ENCODE measurements at regions not wholly inside any gene's neighbourhood (a gene's known extent, or its start where the extent isn't known, plus 50 kb on each side); places are given as distances from the start of the nearest gene placed in this dataset.
"Not testable (repeated sequence)": the region's sequence is repeated elsewhere in the genome, so short reads cannot be mapped to it uniquely, and the experiment has no call there.

GRCh38 chr2:53114991-53115390, 652.6 kb upstream of the CHAC2 start:
- no peaks in the 10 kb centered on the region for H3K9me3 ChIP-seq
- TF ChIP-seq CTCF (IDR thresholded peaks at IDR 0.05; ENCODE audit: low read depth, low read length), result no peak
- no peaks in the 10 kb centered on the region for H3K27me3 ChIP-seq
- H3K36me3 ChIP-seq, result no peaks in the 10 kb centered on the region
- H3K4me3 ChIP-seq (ENCODE audit: low read depth, low read length), result no peak overlapping the region
- no peaks in the 10 kb centered on the region for H3K4me1 ChIP-seq
- no peak for DNase-seq

- H3K9me3 ChIP-seq, result no peaks in the 10 kb centered on the region
- DNase-seq, result no peak
- H3K36me3 ChIP-seq, result no peaks in the 10 kb centered on the region
- no peaks in the 10 kb centered on the region for H3K27me3 ChIP-seq
- no peaks in the 10 kb centered on the region for H3K4me1 ChIP-seq
- H3K4me3 ChIP-seq (ENCODE audit: low read depth, low read length), result no peak overlapping the region
- no peak for TF ChIP-seq CTCF (IDR thresholded peaks at IDR 0.05; ENCODE audit: low read depth, low read length)
Measured at GRCh38 chr2:53114582-53114981, 653.0 kb upstream of the CHAC2 start.

GRCh38 chr2:53112408-53112807, 655.2 kb upstream of the CHAC2 start:
- not testable (repeated sequence) for H3K27me3 ChIP-seq, H3K36me3 ChIP-seq

GRCh38 chr2:53111406-53111805, 656.2 kb upstream of the CHAC2 start:
- Histone ChIP-seq H3K4me3 (ENCODE audit: low read depth, low read length) (no peak overlapping the region), H3K9me3 (no peaks in the 10 kb centered on the region), H3K4me1 (no peaks in the 10 kb centered on the region), H3K27me3 (no peaks in the 10 kb centered on the region), H3K36me3 (no peaks in the 10 kb centered on the region)
- no peak for DNase-seq
- no peak for TF ChIP-seq CTCF (IDR thresholded peaks at IDR 0.05; ENCODE audit: low read depth, low read length)

More at GRCh38 chr2:53112408-53112807, 655.2 kb upstream of the CHAC2 start:
- H3K9me3 ChIP-seq; H3K4me3 ChIP-seq (ENCODE audit: low read depth, low read length); DNase-seq; H3K4me1 ChIP-seq: not testable (repeated sequence)

GRCh38 chr2:53111004-53111403, 656.6 kb upstream of the CHAC2 start:
- Histone ChIP-seq H3K4me3 (ENCODE audit: low read depth, low read length) (no peak overlapping the region), H3K4me1 (no peaks in the 10 kb centered on the region), H3K36me3 (no peaks in the 10 kb centered on the region), H3K9me3 (no peaks in the 10 kb centered on the region), H3K27me3 (no peaks in the 10 kb centered on the region)
- TF ChIP-seq CTCF (IDR thresholded peaks at IDR 0.05; ENCODE audit: low read depth, low read length), result no peak
- no peak for DNase-seq

GRCh38 chr2:53108246-53108645, 659.4 kb upstream of the CHAC2 start:
- no peak for TF ChIP-seq CTCF (IDR thresholded peaks at IDR 0.05; ENCODE audit: low read depth, low read length)
- H3K4me1 ChIP-seq, result no peaks in the 10 kb centered on the region
- no peak overlapping the region for H3K4me3 ChIP-seq (ENCODE audit: low read depth, low read length)
- H3K27me3 ChIP-seq, result no peaks in the 10 kb centered on the region
- H3K36me3 ChIP-seq, result no peaks in the 10 kb centered on the region
- no peak for DNase-seq
- H3K9me3 ChIP-seq, result no peaks in the 10 kb centered on the region

GRCh38 chr2:53104263-53104662, 663.3 kb upstream of the CHAC2 start:
- H3K4me3 ChIP-seq (ENCODE audit: low read depth, low read length), result no peak overlapping the region
- TF ChIP-seq CTCF (IDR thresholded peaks at IDR 0.05; ENCODE audit: low read depth, low read length), result no peak
- H3K4me1 ChIP-seq, result no peaks in the 10 kb centered on the region
- H3K27me3 ChIP-seq, result no peaks in the 10 kb centered on the region
- H3K36me3 ChIP-seq, result no peaks in the 10 kb centered on the region
- DNase-seq, result no peak
- no peaks in the 10 kb centered on the region for H3K9me3 ChIP-seq

Measured in BE2C (cell line).